ENCODE measurements at regions not wholly inside any gene's neighbourhood (a gene's known extent, or its start where the extent isn't known, plus 50 kb on each side); places are given as distances from the start of the nearest gene placed in this dataset.

- Histone ChIP-seq H3K9me3 (ENCODE audit: low read depth, low read length) (no peaks in the 10 kb centered on the region), H3K27ac (no peak overlapping the region), H3K9ac (ENCODE audit: insufficient read length) (no peak overlapping the region), H3K4me3 (no peak overlapping the region), H3K36me3 (ENCODE audit: insufficient read depth, low read length) (no peaks in the 10 kb centered on the region)
- TF ChIP-seq FOXP2 (optimal IDR thresholded peaks at IDR 0.05; ENCODE audit: control extremely low read depth, extremely low read length, insufficient read depth) (no peak), POLR2AphosphoS5 (IDR thresholded peaks at IDR 0.05; ENCODE audit: borderline replicate concordance, low read depth, low read length) (no peak), EZH2 (IDR thresholded peaks at IDR 0.05) (no peak)
- DNase-seq (ENCODE audit: low read depth, low spot score): no peak
Measured at GRCh38 chr1:189669846-189670245, 807.8 kb downstream of the BRINP3 start.

- DNase-seq (ENCODE audit: low read depth, low spot score): no peak
- H3K27ac ChIP-seq: no peak overlapping the region
- H3K4me3 ChIP-seq: no peak overlapping the region
- TF ChIP-seq FOXP2 (optimal IDR thresholded peaks at IDR 0.05; ENCODE audit: control extremely low read depth, extremely low read length, insufficient read depth) (no peak), POLR2AphosphoS5 (IDR thresholded peaks at IDR 0.05; ENCODE audit: borderline replicate concordance, low read depth, low read length) (no peak), EZH2 (IDR thresholded peaks at IDR 0.05) (no peak)
- no peaks in the 10 kb centered on the region for H3K9me3 ChIP-seq (ENCODE audit: low read depth, low read length)
- no peaks in the 10 kb centered on the region for H3K36me3 ChIP-seq (ENCODE audit: insufficient read depth, low read length)
- no peak overlapping the region for H3K9ac ChIP-seq (ENCODE audit: insufficient read length)
Measured at GRCh38 chr1:189673217-189673616, 804.4 kb downstream of the BRINP3 start.

- no peaks in the 10 kb centered on the region for H3K36me3 ChIP-seq (ENCODE audit: insufficient read depth, low read length)
- no peak for TF ChIP-seq EZH2 (IDR thresholded peaks at IDR 0.05)
- no peak; the same call in 1 of the 2 replicates for TF ChIP-seq POLR2AphosphoS5 (IDR thresholded peaks at IDR 0.05; ENCODE audit: borderline replicate concordance, low read depth, low read length)
- TF ChIP-seq FOXP2 (optimal IDR thresholded peaks at IDR 0.05; ENCODE audit: control extremely low read depth, extremely low read length, insufficient read depth): no peak
- no peaks in the 10 kb centered on the region for H3K9me3 ChIP-seq (ENCODE audit: low read depth, low read length)
- H3K4me3 ChIP-seq: no peak overlapping the region
- no peak overlapping the region for H3K9ac ChIP-seq (ENCODE audit: insufficient read length)
- DNase-seq (ENCODE audit: low read depth, low spot score): no peak
- 0 out of 2 replicates have a peak overlapping the region, but pooled peaks have one; percentile 30 for H3K27ac ChIP-seq
Measured at GRCh38 chr1:189675712-189676244, 801.9 kb downstream of the BRINP3 start.

- no peak for DNase-seq (ENCODE audit: low read depth, low spot score)
- Histone ChIP-seq H3K9me3 (ENCODE audit: low read depth, low read length) (no peaks in the 10 kb centered on the region), H3K4me3 (no peak overlapping the region), H3K9ac (ENCODE audit: insufficient read length) (no peak overlapping the region), H3K27ac (no peak overlapping the region), H3K36me3 (ENCODE audit: insufficient read depth, low read length) (no peaks in the 10 kb centered on the region)
- TF ChIP-seq EZH2 (IDR thresholded peaks at IDR 0.05) (no peak), FOXP2 (optimal IDR thresholded peaks at IDR 0.05; ENCODE audit: control extremely low read depth, extremely low read length, insufficient read depth) (no peak), POLR2AphosphoS5 (IDR thresholded peaks at IDR 0.05; ENCODE audit: borderline replicate concordance, low read depth, low read length) (no peak)
Measured at GRCh38 chr1:189678779-189679178, 798.9 kb downstream of the BRINP3 start.

GRCh38 chr1:189681252-189681919, 796.3 kb downstream of the BRINP3 start:
- DNase-seq (ENCODE audit: low read depth, low spot score): no peak
- no peak overlapping the region for H3K4me3 ChIP-seq
- no peak overlapping the region for H3K9ac ChIP-seq (ENCODE audit: insufficient read length)
- no peaks in the 10 kb centered on the region for H3K36me3 ChIP-seq (ENCODE audit: insufficient read depth, low read length)
- H3K9me3 ChIP-seq (ENCODE audit: low read depth, low read length): no peaks in the 10 kb centered on the region
- no peak overlapping the region for H3K27ac ChIP-seq
- TF ChIP-seq EZH2 (IDR thresholded peaks at IDR 0.05) (no peak), POLR2AphosphoS5 (IDR thresholded peaks at IDR 0.05; ENCODE audit: borderline replicate concordance, low read depth, low read length) (no peak), FOXP2 (optimal IDR thresholded peaks at IDR 0.05; ENCODE audit: control extremely low read depth, extremely low read length, insufficient read depth) (no peak)

GRCh38 chr1:189682591-189682990, 795.1 kb downstream of the BRINP3 start:
- no peaks in the 10 kb centered on the region for H3K9me3 ChIP-seq (ENCODE audit: low read depth, low read length)
- TF ChIP-seq EZH2 (IDR thresholded peaks at IDR 0.05) (no peak), FOXP2 (optimal IDR thresholded peaks at IDR 0.05; ENCODE audit: control extremely low read depth, extremely low read length, insufficient read depth) (no peak), POLR2AphosphoS5 (IDR thresholded peaks at IDR 0.05; ENCODE audit: borderline replicate concordance, low read depth, low read length) (no peak; the same call in 1 of the 2 replicates)
- 0 out of 2 replicates have a peak overlapping the region, but pooled peaks have one; percentile 5 for H3K4me3 ChIP-seq
- H3K36me3 ChIP-seq (ENCODE audit: insufficient read depth, low read length): no peaks in the 10 kb centered on the region
- peak; percentile 80 for DNase-seq (ENCODE audit: low read depth, low spot score)
- H3K9ac ChIP-seq (ENCODE audit: insufficient read length): no peak overlapping the region
- peak overlapping the region; percentile 27; the same call in 1 of the 2 replicates for H3K27ac ChIP-seq

GRCh38 chr1:189686288-189686687, 791.4 kb downstream of the BRINP3 start:
- DNase-seq (ENCODE audit: low read depth, low spot score): no peak

GRCh38 chr1:189693140-189693539, 784.5 kb downstream of the BRINP3 start:
- no peaks in the 10 kb centered on the region for H3K9me3 ChIP-seq (ENCODE audit: low read depth, low read length)
- TF ChIP-seq EZH2 (IDR thresholded peaks at IDR 0.05) (no peak), POLR2AphosphoS5 (IDR thresholded peaks at IDR 0.05; ENCODE audit: borderline replicate concordance, low read depth, low read length) (no peak), FOXP2 (optimal IDR thresholded peaks at IDR 0.05; ENCODE audit: control extremely low read depth, extremely low read length, insufficient read depth) (no peak)
- DNase-seq (ENCODE audit: low read depth, low spot score): no peak

More at GRCh38 chr1:189686288-189686687, 791.4 kb downstream of the BRINP3 start:
- H3K4me3 ChIP-seq: no peak overlapping the region
- no peak overlapping the region for H3K27ac ChIP-seq
- no peaks in the 10 kb centered on the region for H3K36me3 ChIP-seq (ENCODE audit: insufficient read depth, low read length)
- H3K9me3 ChIP-seq (ENCODE audit: low read depth, low read length): no peaks in the 10 kb centered on the region
- TF ChIP-seq FOXP2 (optimal IDR thresholded peaks at IDR 0.05; ENCODE audit: control extremely low read depth, extremely low read length, insufficient read depth): no peak
- no peak for TF ChIP-seq POLR2AphosphoS5 (IDR thresholded peaks at IDR 0.05; ENCODE audit: borderline replicate concordance, low read depth, low read length)
- TF ChIP-seq EZH2 (IDR thresholded peaks at IDR 0.05): no peak
- no peak overlapping the region for H3K9ac ChIP-seq (ENCODE audit: insufficient read length)

More at GRCh38 chr1:189693140-189693539, 784.5 kb downstream of the BRINP3 start:
- Histone ChIP-seq H3K4me3 (no peak overlapping the region), H3K27ac (no peak overlapping the region), H3K36me3 (ENCODE audit: insufficient read depth, low read length) (no peaks in the 10 kb centered on the region), H3K9ac (ENCODE audit: insufficient read length) (no peak overlapping the region)

Data from SK-N-MC (cell line).